Neural cell (in vitro differentiated cells): ENCODE measurements at regions not wholly inside any gene's neighbourhood (a gene's known extent, or its start where the extent isn't known, plus 50 kb on each side); places are given as distances from the start of the nearest gene placed in this dataset.
A peak's percentile ranks its signal among the peaks of the same experiment; 100 is the strongest.

Experiments used
- H2AFZ ChIP-seq: fragments of 200-600, 300-800 bp; sonication (generic), shearing (Covaris generic); 2 replicates; pipeline ENCODE4 v1.6.0; 2014; ENCODE audit warnings: low read depth, mild to moderate bottlenecking, antibody characterized with exemption, low read length, moderate library complexity
- H3F3A ChIP-seq: fragments of 200-600 bp; shearing (Covaris generic); 2 replicates; pipeline ENCODE4 v1.6.1; 2016; ENCODE audit warnings: mild to moderate bottlenecking, moderate library complexity, mixed read lengths, antibody characterized with exemption, low read length; ENCODE audit not compliant: insufficient read depth, poor library complexity, severe bottlenecking
- H3K27ac ChIP-seq: fragments of 200-600, 300-800 bp; sonication (generic), shearing (Covaris generic); 2 replicates; pipeline ENCODE4 v1.5.1; 2014; ENCODE audit warnings: mild to moderate bottlenecking, low read length, moderate library complexity
- H3K27me3 ChIP-seq: fragments of 300-800, 200-600 bp; sonication (generic), shearing (Covaris generic); 2 replicates; pipeline ENCODE4 v1.6.0; 2014; ENCODE audit warnings: mild to moderate bottlenecking, low read depth, low read length, moderate library complexity; ENCODE audit not compliant: insufficient read depth
- H3K36me3 ChIP-seq: fragments of 300-800, 200-600 bp; sonication (generic), shearing (Covaris generic); 2 replicates; pipeline ENCODE4 v1.5.1; 2014; ENCODE audit warnings: mild to moderate bottlenecking, antibody characterized with exemption, low read length, moderate library complexity; ENCODE audit not compliant: insufficient read depth
- H3K4me2 ChIP-seq: fragments of 300-800, 200-600 bp; sonication (generic), shearing (Covaris generic); 2 replicates; pipeline ENCODE4 v1.6.0; 2014; ENCODE audit warnings: mild to moderate bottlenecking, low read length
- H3K4me3 ChIP-seq: fragments of 300-800, 200-600 bp; sonication (generic), shearing (Covaris generic); 2 replicates; pipeline ENCODE4 v1.5.1; 2014; ENCODE audit warnings: mild to moderate bottlenecking, low read length, moderate library complexity
- H3K79me2 ChIP-seq: fragments of 200-600 bp; shearing (Covaris generic); replicated peaks from 2 replicates; pipeline ENCODE4 v1.6.0; 2014; ENCODE audit warnings: mild to moderate bottlenecking, low read length, moderate library complexity; ENCODE audit not compliant: insufficient read depth
- H3K9ac ChIP-seq: fragments of 300-800, 200-600 bp; sonication (generic), shearing (Covaris generic); 2 replicates; pipeline ENCODE4 v1.6.1; 2016; ENCODE audit warnings: mild to moderate bottlenecking, low read length, mixed read lengths
- H3K9me2 ChIP-seq: fragments of 200-600 bp; shearing (Covaris generic); 2 replicates; pipeline ENCODE4 v1.6.1; 2016; ENCODE audit warnings: mild to moderate bottlenecking, low read length, mixed read lengths; ENCODE audit not compliant: insufficient read depth
- H3K9me3 ChIP-seq: fragments of 200-600, 300-800 bp; sonication (generic), shearing (Covaris generic); 2 replicates; pipeline ENCODE4 v1.6.1; 2016; ENCODE audit warnings: mild to moderate bottlenecking, mixed run types, low read length, moderate library complexity, mixed read lengths
- H4K20me1 ChIP-seq: fragments of 200-600 bp; shearing (Covaris generic); 2 replicates; pipeline ENCODE4 v1.6.1; 2016; ENCODE audit warnings: mild to moderate bottlenecking, mixed run types; ENCODE audit not compliant: insufficient read depth
- EP300 ChIP-seq: fragments of 450-650 bp; conservative IDR thresholded peaks from 2 replicates; pipeline ENCODE4 v1.6.1; 2014; ENCODE audit warnings: antibody characterized with exemption, mild to moderate bottlenecking, moderate library complexity; ENCODE audit not compliant: poor library complexity, severe bottlenecking
- EZH2 ChIP-seq: fragments of 200-600, 300-800 bp; shearing (Covaris generic), sonication (generic); IDR thresholded peaks from 2 replicates; pipeline ENCODE4 v1.6.1; 2014; ENCODE audit warnings: antibody characterized with exemption, low read length, borderline replicate concordance, mild to moderate bottlenecking; ENCODE audit not compliant: insufficient read depth, poor library complexity, severe bottlenecking
- MXI1 ChIP-seq: fragments of 450-650 bp; conservative IDR thresholded peaks from 2 replicates; pipeline ENCODE4 v1.6.1; 2014; ENCODE audit warnings: antibody characterized with exemption, mild to moderate bottlenecking; ENCODE audit not compliant: poor library complexity, severe bottlenecking
- POLR2AphosphoS5 ChIP-seq: IDR thresholded peaks from 2 replicates; pipeline ENCODE4 v1.6.1; 2012
- RAD21 ChIP-seq: fragments of 450-650 bp; conservative IDR thresholded peaks from 2 replicates; pipeline ENCODE4 v1.6.1; 2014; ENCODE audit warnings: antibody characterized with exemption, mild to moderate bottlenecking, moderate library complexity
- SMC3 ChIP-seq: fragments of 450-650 bp; conservative IDR thresholded peaks from 2 replicates; pipeline ENCODE4 v1.6.1; 2014; ENCODE audit warnings: antibody characterized with exemption, mild to moderate bottlenecking, moderate library complexity; ENCODE audit not compliant: poor library complexity
- TAF1 ChIP-seq: IDR thresholded peaks from 2 replicates; pipeline ENCODE4 v1.6.1; 2012; ENCODE audit warnings: low read depth
- TF ChIP-seq, protein P1 (sequence below): fragments of 450-650 bp; IDR thresholded peaks from 2 replicates; pipeline ENCODE4 v1.5.1; 2014; ENCODE audit warnings: antibody characterized with exemption, mild to moderate bottlenecking, moderate library complexity; ENCODE audit not compliant: poor library complexity, severe bottlenecking
- TF ChIP-seq, protein P2 (sequence below): IDR thresholded peaks from 2 replicates; pipeline ENCODE4 v1.6.1; 2012; ENCODE audit warnings: borderline replicate concordance

DNA sequence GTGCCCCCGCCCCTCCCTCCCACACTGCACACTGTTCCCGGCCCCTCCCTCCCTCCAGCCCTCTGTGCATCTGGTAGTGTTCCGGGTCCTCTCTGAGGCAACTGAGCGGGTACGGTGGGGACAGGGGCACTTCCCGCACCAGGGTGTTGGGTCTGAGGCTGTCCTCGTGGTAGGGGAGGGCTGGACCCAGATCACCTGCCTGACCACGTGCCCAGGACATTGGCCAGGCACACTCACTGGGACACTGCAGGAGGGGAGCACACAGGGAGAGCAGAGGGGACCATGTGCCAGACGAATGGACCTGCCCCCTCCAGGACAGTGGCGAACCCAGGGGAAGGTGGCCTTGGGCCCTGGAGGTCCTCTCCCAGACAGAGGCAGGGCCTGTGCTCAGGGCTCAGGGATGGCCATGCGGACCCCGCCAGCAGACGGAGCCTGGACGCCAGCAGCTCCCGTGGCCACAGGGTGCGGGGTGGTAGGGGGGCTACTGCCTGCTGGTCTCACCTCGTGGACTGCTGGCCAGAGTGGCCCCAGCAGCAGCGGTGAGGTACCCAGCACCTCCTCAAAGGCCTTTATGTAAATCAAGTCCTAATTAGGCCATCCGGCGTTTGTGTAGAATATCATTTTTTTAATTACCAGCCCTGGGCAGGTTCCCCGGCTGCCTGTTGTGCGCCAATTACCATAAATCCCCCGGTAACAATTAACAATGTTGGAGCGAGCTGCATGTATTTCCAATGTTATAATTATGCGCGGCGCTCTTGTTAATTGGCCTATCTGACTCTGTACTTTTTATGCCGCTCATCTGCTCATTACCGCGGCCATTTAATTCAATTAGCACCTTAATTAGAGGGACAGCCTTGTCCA is 106.9 kb downstream of the FAM53A start:
- H3K4me2 ChIP-seq = no peak overlapping the region
- no peak for TF ChIP-seq RAD21
- no peak for TF ChIP-seq MXI1
- TF ChIP-seq EP300 = no peak
- no peak for TF ChIP-seq TAF1
- TF ChIP-seq EZH2 = no peak
- TF ChIP-seq, protein P1, sequence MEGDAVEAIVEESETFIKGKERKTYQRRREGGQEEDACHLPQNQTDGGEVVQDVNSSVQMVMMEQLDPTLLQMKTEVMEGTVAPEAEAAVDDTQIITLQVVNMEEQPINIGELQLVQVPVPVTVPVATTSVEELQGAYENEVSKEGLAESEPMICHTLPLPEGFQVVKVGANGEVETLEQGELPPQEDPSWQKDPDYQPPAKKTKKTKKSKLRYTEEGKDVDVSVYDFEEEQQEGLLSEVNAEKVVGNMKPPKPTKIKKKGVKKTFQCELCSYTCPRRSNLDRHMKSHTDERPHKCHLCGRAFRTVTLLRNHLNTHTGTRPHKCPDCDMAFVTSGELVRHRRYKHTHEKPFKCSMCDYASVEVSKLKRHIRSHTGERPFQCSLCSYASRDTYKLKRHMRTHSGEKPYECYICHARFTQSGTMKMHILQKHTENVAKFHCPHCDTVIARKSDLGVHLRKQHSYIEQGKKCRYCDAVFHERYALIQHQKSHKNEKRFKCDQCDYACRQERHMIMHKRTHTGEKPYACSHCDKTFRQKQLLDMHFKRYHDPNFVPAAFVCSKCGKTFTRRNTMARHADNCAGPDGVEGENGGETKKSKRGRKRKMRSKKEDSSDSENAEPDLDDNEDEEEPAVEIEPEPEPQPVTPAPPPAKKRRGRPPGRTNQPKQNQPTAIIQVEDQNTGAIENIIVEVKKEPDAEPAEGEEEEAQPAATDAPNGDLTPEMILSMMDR = no peak
- TF ChIP-seq SMC3 = no peak
- no peak for TF ChIP-seq POLR2AphosphoS5
- TF ChIP-seq, protein P2, sequence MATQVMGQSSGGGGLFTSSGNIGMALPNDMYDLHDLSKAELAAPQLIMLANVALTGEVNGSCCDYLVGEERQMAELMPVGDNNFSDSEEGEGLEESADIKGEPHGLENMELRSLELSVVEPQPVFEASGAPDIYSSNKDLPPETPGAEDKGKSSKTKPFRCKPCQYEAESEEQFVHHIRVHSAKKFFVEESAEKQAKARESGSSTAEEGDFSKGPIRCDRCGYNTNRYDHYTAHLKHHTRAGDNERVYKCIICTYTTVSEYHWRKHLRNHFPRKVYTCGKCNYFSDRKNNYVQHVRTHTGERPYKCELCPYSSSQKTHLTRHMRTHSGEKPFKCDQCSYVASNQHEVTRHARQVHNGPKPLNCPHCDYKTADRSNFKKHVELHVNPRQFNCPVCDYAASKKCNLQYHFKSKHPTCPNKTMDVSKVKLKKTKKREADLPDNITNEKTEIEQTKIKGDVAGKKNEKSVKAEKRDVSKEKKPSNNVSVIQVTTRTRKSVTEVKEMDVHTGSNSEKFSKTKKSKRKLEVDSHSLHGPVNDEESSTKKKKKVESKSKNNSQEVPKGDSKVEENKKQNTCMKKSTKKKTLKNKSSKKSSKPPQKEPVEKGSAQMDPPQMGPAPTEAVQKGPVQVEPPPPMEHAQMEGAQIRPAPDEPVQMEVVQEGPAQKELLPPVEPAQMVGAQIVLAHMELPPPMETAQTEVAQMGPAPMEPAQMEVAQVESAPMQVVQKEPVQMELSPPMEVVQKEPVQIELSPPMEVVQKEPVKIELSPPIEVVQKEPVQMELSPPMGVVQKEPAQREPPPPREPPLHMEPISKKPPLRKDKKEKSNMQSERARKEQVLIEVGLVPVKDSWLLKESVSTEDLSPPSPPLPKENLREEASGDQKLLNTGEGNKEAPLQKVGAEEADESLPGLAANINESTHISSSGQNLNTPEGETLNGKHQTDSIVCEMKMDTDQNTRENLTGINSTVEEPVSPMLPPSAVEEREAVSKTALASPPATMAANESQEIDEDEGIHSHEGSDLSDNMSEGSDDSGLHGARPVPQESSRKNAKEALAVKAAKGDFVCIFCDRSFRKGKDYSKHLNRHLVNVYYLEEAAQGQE = no peak
- H3F3A ChIP-seq = no peaks in the 10 kb centered on the region
- H3K79me2 ChIP-seq = no peaks in the 10 kb centered on the region
- no peak overlapping the region for H2AFZ ChIP-seq
- no peaks in the 10 kb centered on the region for H4K20me1 ChIP-seq
- peaks cover 12% of the 10 kb centered on the region for H3K27me3 ChIP-seq
- H3K4me3 ChIP-seq = peak overlapping the region; percentile 21
- H3K9ac ChIP-seq = peak overlapping the region; percentile 57
- no peaks in the 10 kb centered on the region for H3K36me3 ChIP-seq
- no peaks in the 10 kb centered on the region for H3K9me3 ChIP-seq
- no peaks in the 10 kb centered on the region for H3K9me2 ChIP-seq
- peak overlapping the region; percentile 88 for H3K27ac ChIP-seq

DNA sequence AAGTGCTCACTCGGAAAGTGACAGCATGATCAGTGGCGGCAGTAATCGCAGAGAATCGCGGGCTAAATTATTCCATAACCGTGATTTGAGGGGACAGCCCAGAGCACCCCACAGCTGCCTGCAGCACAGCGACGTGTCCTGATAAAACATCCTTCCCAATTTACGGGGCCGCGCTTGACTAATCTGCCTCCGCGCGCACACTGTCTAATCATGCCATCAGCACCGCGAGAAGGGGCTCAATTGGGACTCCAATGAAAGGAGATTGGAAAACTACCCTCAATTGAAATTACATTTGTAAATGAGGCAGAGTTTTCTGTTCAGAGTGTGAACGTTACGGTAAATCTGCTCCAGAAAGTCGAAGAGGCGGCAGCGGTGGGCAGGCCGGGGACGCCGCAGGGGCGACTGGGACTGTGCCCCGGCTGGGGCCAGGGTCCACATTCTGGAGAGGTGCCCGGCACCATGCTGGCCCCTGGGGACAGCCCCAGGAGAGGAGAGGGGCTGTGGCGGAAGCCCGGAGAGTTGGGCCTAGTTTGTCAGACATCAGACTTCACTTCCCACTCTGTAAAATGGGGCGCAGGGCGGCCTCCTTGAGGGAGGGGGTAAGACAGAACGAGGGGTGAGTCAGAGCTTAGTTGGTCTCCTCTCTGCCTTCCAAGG is 107.7 kb downstream of the FAM53A start:
- Histone ChIP-seq H3K9me2 (no peaks in the 10 kb centered on the region), H3K4me2 (peak overlapping the region; percentile 49), H4K20me1 (no peaks in the 10 kb centered on the region), H3K27ac (peak overlapping the region; percentile 88), H3F3A (no peaks in the 10 kb centered on the region), H3K9ac (peak overlapping the region; percentile 57), H3K79me2 (no peaks in the 10 kb centered on the region), H3K27me3 (peaks cover 12% of the 10 kb centered on the region), H3K4me3 (peak overlapping the region; percentile 53), H3K9me3 (no peaks in the 10 kb centered on the region), H2AFZ (no peak overlapping the region), H3K36me3 (no peaks in the 10 kb centered on the region)
- TF ChIP-seq MXI1 = no peak
- peak; percentile 89 for TF ChIP-seq EP300
